NCI-H524 treated with DMSO at 0.1 percent for 48 hours (cell line): ENCODE measurements at regions not wholly inside any gene's neighbourhood (a gene's known extent, or its start where the extent isn't known, plus 50 kb on each side); places are given as distances from the start of the nearest gene placed in this dataset.
"Not testable (repeated sequence)": the region's sequence is repeated elsewhere in the genome, so short reads cannot be mapped to it uniquely, and the experiment has no call there.

Experiments
- DNase-seq: peaks from one replicate; lab custom pipeline; 2025; lab: John Stamatoyannopoulos, UW

- DNase-seq, result no peak
Observed at GRCh38 chr6:159594106-159594749, 98.8 kb downstream of the SOD2 start.

GRCh38 chr6:159590835-159591234 lies 102.2 kb downstream of the SOD2 start:
- DNase-seq, result no peak

GRCh38 chr6:159586684-159587083 lies 106.4 kb downstream of the SOD2 start:
- DNase-seq, result no peak

GRCh38 chr6:159582736-159583135 lies 110.3 kb downstream of the SOD2 start:
- no peak for DNase-seq

- no peak for DNase-seq
Observed at GRCh38 chr6:159578629-159579028, 114.4 kb downstream of the SOD2 start.

GRCh38 chr6:159577564-159577963 lies 115.5 kb downstream of the SOD2 start:
- DNase-seq, result no peak

GRCh38 chr6:159572439-159573110 lies 120.5 kb downstream of the SOD2 start:
- no peak for DNase-seq

- DNase-seq, result no peak
Observed at GRCh38 chr6:159565181-159565710, 127.8 kb downstream of the SOD2 start.

- DNase-seq, result no peak
Observed at GRCh38 chr6:159564456-159564855, 128.6 kb downstream of the SOD2 start.

GRCh38 chr6:159557031-159557430 lies 136.0 kb downstream of the SOD2 start:
- no peak for DNase-seq

- DNase-seq, result no peak
Observed at GRCh38 chr6:159555082-159555875, 137.8 kb downstream of the SOD2 start.

GRCh38 chr6:159541296-159541695 lies 151.7 kb downstream of the SOD2 start:
- DNase-seq, result peak; percentile 79

- DNase-seq, result peak; percentile 90
Observed at GRCh38 chr6:159540883-159541282, 152.2 kb downstream of the SOD2 start.

GRCh38 chr6:159540152-159540551 lies 152.9 kb downstream of the SOD2 start:
- DNase-seq, result no peak

GRCh38 chr6:159538031-159538430 lies 155.0 kb downstream of the SOD2 start:
- DNase-seq, result not testable (repeated sequence)

- no peak for DNase-seq
Observed at GRCh38 chr6:159535656-159536350, 157.2 kb downstream of the SOD2 start.

- no peak for DNase-seq
Observed at GRCh38 chr6:159533568-159533967, 159.5 kb downstream of the SOD2 start.

- DNase-seq, result no peak
Observed at GRCh38 chr6:159533016-159533415, 160.0 kb downstream of the SOD2 start.

- DNase-seq, result no peak
Observed at GRCh38 chr6:159532155-159532554, 160.9 kb downstream of the SOD2 start.

- DNase-seq, result peak; percentile 44
Observed at GRCh38 chr6:159529934-159530333, 163.1 kb downstream of the SOD2 start.

- DNase-seq, result no peak
Observed at GRCh38 chr6:159527351-159527750, 165.7 kb downstream of the SOD2 start.

- no peak for DNase-seq
Observed at GRCh38 chr6:159525445-159526025, 167.5 kb downstream of the SOD2 start.
